NCI-H1436 treated with DMSO at 0.1 percent for 48 hours (cell line): ENCODE measurements at regions not wholly inside any gene's neighbourhood (a gene's known extent, or its start where the extent isn't known, plus 50 kb on each side); places are given as distances from the start of the nearest gene placed in this dataset.

Experiments used
- DNase-seq: peaks from one replicate; lab custom pipeline; 2025; lab: John Stamatoyannopoulos, UW

- DNase-seq = no peak
Measured at GRCh38 chr9:115169003-115169402, 51.0 kb upstream of the TNC start.

- no peak for DNase-seq
Measured at GRCh38 chr9:115170358-115171073, 52.6 kb upstream of the TNC start.

- no peak for DNase-seq
Measured at GRCh38 chr9:115171921-115172388, 54.0 kb upstream of the TNC start.

GRCh38 chr9:115182264-115182663, 64.3 kb upstream of the TNC start:
- no peak for DNase-seq

GRCh38 chr9:115183436-115183835, 65.5 kb upstream of the TNC start:
- no peak for DNase-seq

GRCh38 chr9:115189686-115190085, 71.7 kb upstream of the TNC start:
- no peak for DNase-seq

GRCh38 chr9:115191667-115192066, 73.7 kb upstream of the TNC start:
- no peak for DNase-seq

- no peak for DNase-seq
Measured at GRCh38 chr9:115192280-115192679, 74.3 kb upstream of the TNC start.

GRCh38 chr9:115192835-115193525, 75.0 kb upstream of the TNC start:
- no peak for DNase-seq

- DNase-seq = no peak
Measured at GRCh38 chr9:115193777-115194176, 75.8 kb upstream of the TNC start.

- no peak for DNase-seq
Measured at GRCh38 chr9:115194216-115194615, 76.3 kb upstream of the TNC start.

GRCh38 chr9:115195912-115196311, 78.0 kb upstream of the TNC start:
- DNase-seq = no peak

GRCh38 chr9:115196919-115197318, 79.0 kb upstream of the TNC start:
- DNase-seq = no peak

- no peak for DNase-seq
Measured at GRCh38 chr9:115198001-115198400, 80.0 kb upstream of the TNC start.

GRCh38 chr9:115200711-115201505, 83.0 kb upstream of the TNC start:
- no peak for DNase-seq

GRCh38 chr9:115202181-115202580, 84.2 kb upstream of the TNC start:
- no peak for DNase-seq

- DNase-seq = no peak
Measured at GRCh38 chr9:115202960-115203751, 85.2 kb upstream of the TNC start.

GRCh38 chr9:115204904-115205453, 87.0 kb upstream of the TNC start:
- no peak for DNase-seq

GRCh38 chr9:115207003-115207836, 89.3 kb upstream of the TNC start:
- DNase-seq = no peak

GRCh38 chr9:115208501-115208900, 90.5 kb upstream of the TNC start:
- DNase-seq = no peak
